Adrenal gland (tissue), 9 donors: ENCODE measurements at regions not wholly inside any gene's neighbourhood (a gene's known extent, or its start where the extent isn't known, plus 50 kb on each side); places are given as distances from the start of the nearest gene placed in this dataset.

Experiments used
- DNase-seq, 7 donors: peaks; one replicate each; pipeline ENCODE4 v3.0.0-alpha.2; 2019 to 2020
- H3K27ac ChIP-seq, 5 donors: fragments of 200-600 bp; sonication (generic) in 4 of 5; 1 replicate in 3 of 5; 2 replicates in 2 of 5; pipeline versions ENCODE4 v1.5.1 to v1.8.0; 2016 to 2020; ENCODE audit warnings: mild to moderate bottlenecking in 1 of 5
- H3K27me3 ChIP-seq: fragments of 200-600 bp; 2 replicates; pipeline ENCODE4 v1.8.0; 2021
- H3K36me3 ChIP-seq, 2 donors: fragments of 200-600 bp; replicated peaks in 1 of 2; 1 replicate in 1 of 2; 2 replicates in 1 of 2; pipeline versions ENCODE4 v1.5.1 to v1.8.0; 2018 to 2022
- H3K4me1 ChIP-seq, 2 donors: fragments of 200-600 bp; replicated peaks in 1 of 2; 1 replicate in 1 of 2; 2 replicates in 1 of 2; pipeline versions ENCODE4 v1.5.1 to v1.8.0; 2018 to 2021
- H3K4me3 ChIP-seq, 4 donors: fragments of 200-600 bp; sonication (generic) in 3 of 4; one replicate each; pipeline ENCODE4 v1.5.1; 2016 to 2018
- H3K9me3 ChIP-seq, 3 donors: fragments of 200-600 bp; sonication (generic) in 1 of 3; replicated peaks in 1 of 3; 1 replicate in 2 of 3; 2 replicates in 1 of 3; pipeline versions ENCODE4 v1.5.1 to v1.8.0; 2016 to 2021
- POLR2A ChIP-seq, 2 donors: fragments of 450-650 bp; IDR thresholded peaks; one replicate each; pipeline ENCODE4 v1.6.1; 2017; ENCODE audit warnings: antibody characterized with exemption in 2 of 2, mild to moderate bottlenecking in 2 of 2, moderate library complexity in 1 of 2
- WGBS, 4 donors: extraction: QIAGEN DNeasy Blood & Tissue Kit in 2 of 4; methylation state at CpG; one replicate each; pipeline versions ENCODE4 v1.1.5 to v1.1.7; 2013 to 2017; 5-methylcytosine and 5-hydroxymethylcytosine counted together
- intact Hi-C, 2 donors: fragments of 100-400 bp; cut with DNase I; formaldehyde crosslinking; loops; one replicate each; pipeline versions ENCODE4 v1.14.1 to v1.15.0; 2022 to 2023
- TF ChIP-seq, protein P1 (sequence below), 6 experiments: fragments of 450-650 bp in 4 of 6; fragments of 200-600 bp in 2 of 6; sonication (generic) in 1 of 6; IDR thresholded peaks; 1 replicate in 5 of 6; 2 replicates in 1 of 6; pipeline versions ENCODE4 v1.5.1 to v1.8.0; 2016 to 2021; ENCODE audit warnings: antibody characterized with exemption in 6 of 6, mild to moderate bottlenecking in 2 of 6, moderate library complexity in 1 of 6
- donor health status: healthy with polysubstance abuse.
- donor health status: Bipolar disorder and iron deficiency.
- donor health status: DM: yes; HTN: yes; CAD: no.
- donor health status: DM: no; HTN: no; CAD: no.
- donor health status: DM: no; HTN: no; CAD: no.

DNA sequence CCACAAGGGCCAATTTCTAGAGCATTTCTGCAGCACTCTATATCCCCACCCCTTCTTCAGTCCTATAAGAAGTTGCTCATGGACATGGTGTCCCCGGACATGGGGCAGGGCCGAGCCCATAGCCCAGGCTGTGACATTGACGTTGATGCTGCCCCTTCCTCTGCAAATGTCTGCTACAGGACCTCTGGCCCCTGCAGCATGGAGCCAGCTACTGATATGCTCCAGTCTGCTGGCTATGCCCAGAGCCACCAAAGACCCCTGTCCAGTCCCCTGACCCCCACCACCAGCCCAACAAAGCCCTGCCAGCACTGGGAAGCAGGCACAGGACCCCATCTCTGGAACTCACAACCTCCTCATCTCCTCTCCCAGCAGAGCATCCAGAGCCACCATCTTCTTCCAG lies 120.1 kb upstream of the SMAD3 start:
- WGBS, 4 donors = 81 to 88% (median 86%) methylated on average over 3 of the region's 3 CpGs
- Histone ChIP-seq H3K27ac (no peak overlapping the region), H3K36me3 (no peaks in the 10 kb centered on the region), H3K4me3 (no peak overlapping the region), H3K4me1 (no peaks in the 10 kb centered on the region), H3K9me3 (no peaks in the 10 kb centered on the region), H3K27me3 (no peaks in the 10 kb centered on the region)
- intact Hi-C loops = loop anchor here (5.0 to 10.0 kb wide), 3 partner anchors 360 to 890 kb away; no protein-coding TSS in a partner anchor
- peak in 1 of 7 donors; percentile 4 for DNase-seq
- TF ChIP-seq, protein P1, sequence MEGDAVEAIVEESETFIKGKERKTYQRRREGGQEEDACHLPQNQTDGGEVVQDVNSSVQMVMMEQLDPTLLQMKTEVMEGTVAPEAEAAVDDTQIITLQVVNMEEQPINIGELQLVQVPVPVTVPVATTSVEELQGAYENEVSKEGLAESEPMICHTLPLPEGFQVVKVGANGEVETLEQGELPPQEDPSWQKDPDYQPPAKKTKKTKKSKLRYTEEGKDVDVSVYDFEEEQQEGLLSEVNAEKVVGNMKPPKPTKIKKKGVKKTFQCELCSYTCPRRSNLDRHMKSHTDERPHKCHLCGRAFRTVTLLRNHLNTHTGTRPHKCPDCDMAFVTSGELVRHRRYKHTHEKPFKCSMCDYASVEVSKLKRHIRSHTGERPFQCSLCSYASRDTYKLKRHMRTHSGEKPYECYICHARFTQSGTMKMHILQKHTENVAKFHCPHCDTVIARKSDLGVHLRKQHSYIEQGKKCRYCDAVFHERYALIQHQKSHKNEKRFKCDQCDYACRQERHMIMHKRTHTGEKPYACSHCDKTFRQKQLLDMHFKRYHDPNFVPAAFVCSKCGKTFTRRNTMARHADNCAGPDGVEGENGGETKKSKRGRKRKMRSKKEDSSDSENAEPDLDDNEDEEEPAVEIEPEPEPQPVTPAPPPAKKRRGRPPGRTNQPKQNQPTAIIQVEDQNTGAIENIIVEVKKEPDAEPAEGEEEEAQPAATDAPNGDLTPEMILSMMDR (IDR thresholded peaks at IDR 0.05) = no peak
- no peak for TF ChIP-seq POLR2A (IDR thresholded peaks at IDR 0.05)

DNA sequence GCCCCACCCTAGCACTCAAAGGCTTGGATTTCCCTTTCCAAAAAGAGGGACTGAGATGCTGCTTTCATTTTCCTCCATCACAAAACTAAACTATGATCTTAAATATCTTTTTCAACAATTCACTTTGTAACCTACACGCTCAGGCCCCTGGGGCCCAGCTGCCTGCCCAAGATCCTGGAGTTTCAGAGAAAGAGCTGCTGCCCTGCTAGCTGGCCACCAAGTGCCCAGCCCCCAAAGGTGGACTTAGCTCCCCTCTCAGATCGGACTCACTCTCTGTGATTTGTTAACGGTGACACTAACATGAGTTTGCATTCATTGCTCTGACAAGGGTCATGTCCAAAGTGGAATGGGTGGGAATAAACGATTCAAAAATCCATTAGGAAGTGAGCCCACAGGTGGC lies 119.6 kb upstream of the SMAD3 start:
- TF ChIP-seq POLR2A (IDR thresholded peaks at IDR 0.05) = no peak
- TF ChIP-seq, protein P1 (IDR thresholded peaks at IDR 0.05) = no peak
- Histone ChIP-seq H3K4me1 (no peaks in the 10 kb centered on the region), H3K36me3 (no peaks in the 10 kb centered on the region), H3K27me3 (no peaks in the 10 kb centered on the region), H3K27ac (no peak overlapping the region), H3K4me3 (no peak overlapping the region), H3K9me3 (no peaks in the 10 kb centered on the region)
- DNase-seq = peak in 1 of 7 donors; percentile 2
- intact Hi-C loops = loop anchor here (5.0 to 10.0 kb wide), 3 partner anchors 359 to 889 kb away; no protein-coding TSS in a partner anchor
- WGBS, 4 donors = 65 to 74% (median 73%) methylated on average over 4 of the region's 4 CpGs

DNA sequence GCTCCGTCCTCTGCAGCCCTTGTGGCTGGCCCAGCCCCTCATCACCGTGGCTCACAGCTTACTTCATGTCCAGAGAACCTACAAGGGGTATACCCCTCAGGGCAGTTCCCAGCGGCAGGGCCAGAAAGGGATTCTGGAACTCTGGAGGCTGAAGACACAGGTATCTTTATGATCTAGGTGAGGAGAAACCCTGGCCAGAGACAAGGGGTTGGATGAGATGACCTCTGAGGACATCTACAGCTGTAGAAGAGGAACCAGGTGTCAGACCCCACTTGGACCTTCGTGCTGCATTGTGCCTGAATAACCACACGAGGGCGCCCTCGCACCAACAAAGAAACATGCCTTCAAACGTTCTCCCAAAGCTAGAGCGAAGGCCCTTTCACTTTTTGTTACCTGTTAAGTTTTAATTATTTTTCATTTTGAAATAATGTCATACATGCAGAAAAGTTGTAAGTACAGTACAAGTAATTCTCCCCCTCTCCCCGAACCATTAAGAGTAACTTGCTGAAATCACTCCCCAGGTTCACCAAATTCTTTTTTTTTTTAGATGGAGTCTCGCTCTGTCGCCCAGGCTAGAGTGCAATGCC lies 118.7 kb upstream of the SMAD3 start:
- no peaks in the 10 kb centered on the region for H3K4me1 ChIP-seq
- no peaks in the 10 kb centered on the region for H3K27me3 ChIP-seq
- no peak overlapping the region for H3K4me3 ChIP-seq
- WGBS, 4 donors = 29 to 33% (median 30%) methylated on average over 11 to 12 of the region's 12 CpGs
- no peak overlapping the region for H3K27ac ChIP-seq
- no peaks in the 10 kb centered on the region for H3K9me3 ChIP-seq
- TF ChIP-seq, protein P1 (IDR thresholded peaks at IDR 0.05) = peak; percentile 88 to 96 (median 94)
- no peak for TF ChIP-seq POLR2A (IDR thresholded peaks at IDR 0.05)
- intact Hi-C loops = loop anchor here (5.0 to 10.0 kb wide), 3 partner anchors 358 to 888 kb away; no protein-coding TSS in a partner anchor
- DNase-seq = peak; percentile 49 to 87 (median 65)
- no peaks in the 10 kb centered on the region for H3K36me3 ChIP-seq

DNA sequence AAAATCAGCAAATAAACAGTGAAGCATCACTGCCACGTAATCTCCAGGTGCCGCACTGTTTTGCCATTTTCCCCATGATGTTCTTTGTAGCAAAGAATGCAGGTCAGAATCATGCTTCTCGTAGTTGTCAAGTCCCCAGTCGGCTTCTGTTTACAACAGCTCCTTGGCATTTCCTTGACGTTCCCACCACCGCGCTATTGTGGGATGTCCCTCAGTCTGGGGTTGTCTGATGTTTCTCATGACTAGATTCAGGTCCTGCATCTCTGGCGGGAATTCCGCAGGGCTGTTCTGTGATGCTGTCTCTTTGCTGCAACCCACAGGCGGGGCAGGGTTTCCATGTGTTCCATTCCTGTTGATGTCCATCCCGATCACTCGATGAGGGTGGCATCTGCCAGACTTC lies 117.9 kb upstream of the SMAD3 start:
- peak in 1 of 7 donors; percentile 12 for DNase-seq
- no peaks in the 10 kb centered on the region for H3K27me3 ChIP-seq
- WGBS, 4 donors = 79 to 86% (median 81%) methylated on average over 12 of the region's 12 CpGs
- TF ChIP-seq, protein P1 (IDR thresholded peaks at IDR 0.05) = no peak
- no peak for TF ChIP-seq POLR2A (IDR thresholded peaks at IDR 0.05)
- intact Hi-C loops = loop anchor here (5.0 to 10.0 kb wide), 3 partner anchors 357 to 887 kb away; no protein-coding TSS in a partner anchor
- H3K4me3 ChIP-seq = no peak overlapping the region
- H3K4me1 ChIP-seq = no peaks in the 10 kb centered on the region
- H3K9me3 ChIP-seq = no peaks in the 10 kb centered on the region
- no peaks in the 10 kb centered on the region for H3K36me3 ChIP-seq
- H3K27ac ChIP-seq = no peak overlapping the region
